ENCODE measurements at regions not wholly inside any gene's neighbourhood (a gene's known extent, or its start where the extent isn't known, plus 50 kb on each side); places are given as distances from the start of the nearest gene placed in this dataset.

DNA sequence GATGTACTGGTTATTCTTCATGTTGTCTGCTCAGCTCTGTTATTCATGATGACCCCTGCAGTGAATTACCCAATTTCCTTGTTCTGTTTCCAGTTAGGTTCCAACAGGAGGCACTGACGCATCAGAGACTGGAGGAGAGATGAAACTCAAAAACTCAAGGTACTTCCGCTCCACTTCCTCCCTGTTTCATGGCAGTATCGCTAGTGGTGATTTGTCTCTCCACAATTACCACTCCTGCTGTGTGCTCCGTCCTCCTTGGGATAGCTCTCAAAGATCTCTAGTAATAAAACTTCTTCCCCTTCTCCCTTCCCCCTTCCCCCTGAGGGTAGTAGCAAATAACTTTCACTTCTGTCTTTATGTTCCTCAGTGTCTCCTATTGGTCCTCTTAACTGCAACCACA is 107.4 kb upstream of the ABCB5 start:
- TF ChIP-seq, protein P1, sequence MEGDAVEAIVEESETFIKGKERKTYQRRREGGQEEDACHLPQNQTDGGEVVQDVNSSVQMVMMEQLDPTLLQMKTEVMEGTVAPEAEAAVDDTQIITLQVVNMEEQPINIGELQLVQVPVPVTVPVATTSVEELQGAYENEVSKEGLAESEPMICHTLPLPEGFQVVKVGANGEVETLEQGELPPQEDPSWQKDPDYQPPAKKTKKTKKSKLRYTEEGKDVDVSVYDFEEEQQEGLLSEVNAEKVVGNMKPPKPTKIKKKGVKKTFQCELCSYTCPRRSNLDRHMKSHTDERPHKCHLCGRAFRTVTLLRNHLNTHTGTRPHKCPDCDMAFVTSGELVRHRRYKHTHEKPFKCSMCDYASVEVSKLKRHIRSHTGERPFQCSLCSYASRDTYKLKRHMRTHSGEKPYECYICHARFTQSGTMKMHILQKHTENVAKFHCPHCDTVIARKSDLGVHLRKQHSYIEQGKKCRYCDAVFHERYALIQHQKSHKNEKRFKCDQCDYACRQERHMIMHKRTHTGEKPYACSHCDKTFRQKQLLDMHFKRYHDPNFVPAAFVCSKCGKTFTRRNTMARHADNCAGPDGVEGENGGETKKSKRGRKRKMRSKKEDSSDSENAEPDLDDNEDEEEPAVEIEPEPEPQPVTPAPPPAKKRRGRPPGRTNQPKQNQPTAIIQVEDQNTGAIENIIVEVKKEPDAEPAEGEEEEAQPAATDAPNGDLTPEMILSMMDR (IDR thresholded peaks at IDR 0.05; ENCODE audit: low read depth, low read length) = peak; percentile 26
- TF ChIP-seq EZH2phosphoT487 (IDR thresholded peaks at IDR 0.05; ENCODE audit: low read depth) = no peak
- H3K4me1 ChIP-seq (ENCODE audit: low read length) = peaks cover 12% of the 10 kb centered on the region
- 0 out of 2 replicates have a peak, but pooled peaks cover 4% of the 10 kb centered on the region for H3K27me3 ChIP-seq (ENCODE audit: low read depth, low read length)
- H2AFZ ChIP-seq (ENCODE audit: low read depth, low read length) = peak overlapping the region; percentile 14; the same call in 1 of the 2 replicates
- no peak overlapping the region for H3K9ac ChIP-seq (ENCODE audit: low read length)
- H3K4me3 ChIP-seq (ENCODE audit: low read length) = peak overlapping the region; percentile 58
- no peaks in the 10 kb centered on the region for H3K36me3 ChIP-seq (replicated peaks; ENCODE audit: low read depth, low read length)
- H3K27ac ChIP-seq (ENCODE audit: low read length) = no peak overlapping the region
- H3K9me3 ChIP-seq (ENCODE audit: insufficient read depth, low read length) = no peaks in the 10 kb centered on the region
- H3K79me2 ChIP-seq (ENCODE audit: low read length) = no peaks in the 10 kb centered on the region
- H4K20me1 ChIP-seq (ENCODE audit: insufficient read depth, low read length) = no peaks in the 10 kb centered on the region
- H3K4me2 ChIP-seq (ENCODE audit: low read length) = peak overlapping the region; percentile 74

DNA sequence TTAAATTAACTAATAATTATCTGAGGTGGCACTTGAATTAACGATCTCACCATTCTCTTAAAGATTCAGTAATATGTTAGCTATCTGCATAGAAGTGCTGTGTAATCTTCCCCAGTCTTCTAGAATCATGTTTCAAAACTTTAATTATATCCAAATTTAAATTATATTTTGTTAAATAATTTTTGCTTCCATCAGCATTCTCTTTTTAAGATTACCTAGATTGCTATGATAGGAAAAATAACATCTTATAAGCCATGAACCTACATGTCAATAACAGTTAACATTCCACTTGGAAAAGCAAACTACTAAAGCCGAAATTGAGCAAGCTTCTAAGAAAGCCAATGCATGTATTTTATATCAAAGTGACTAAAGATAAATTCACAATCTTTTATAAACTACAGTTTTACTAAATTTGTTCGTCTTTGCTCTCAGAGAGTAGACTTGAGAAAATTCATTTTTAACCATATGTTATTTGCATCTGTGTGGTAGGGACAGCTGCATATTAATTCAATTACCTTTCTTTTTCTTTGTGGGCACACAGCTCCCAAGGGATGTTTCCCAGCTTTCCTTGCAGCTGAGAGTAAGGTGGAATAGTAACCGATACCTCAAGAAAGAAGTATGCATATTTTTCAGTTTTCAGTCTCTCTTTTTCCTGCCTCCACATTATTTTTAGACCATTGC is 105.4 kb upstream of the ABCB5 start:
- Histone ChIP-seq H3K9me3 (ENCODE audit: insufficient read depth, low read length) (no peaks in the 10 kb centered on the region), H3K4me2 (ENCODE audit: low read length) (no peak overlapping the region), H3K27me3 (ENCODE audit: low read depth, low read length) (0 out of 2 replicates have a peak, but pooled peaks cover 4% of the 10 kb centered on the region), H3K79me2 (ENCODE audit: low read length) (no peaks in the 10 kb centered on the region), H2AFZ (ENCODE audit: low read depth, low read length) (no peak overlapping the region), H3K4me3 (ENCODE audit: low read length) (no peak overlapping the region), H3K36me3 (replicated peaks; ENCODE audit: low read depth, low read length) (no peaks in the 10 kb centered on the region), H3K27ac (ENCODE audit: low read length) (no peak overlapping the region), H3K9ac (ENCODE audit: low read length) (no peak overlapping the region), H4K20me1 (ENCODE audit: insufficient read depth, low read length) (no peaks in the 10 kb centered on the region), H3K4me1 (ENCODE audit: low read length) (peaks cover 20% of the 10 kb centered on the region)
- TF ChIP-seq EZH2phosphoT487 (IDR thresholded peaks at IDR 0.05; ENCODE audit: low read depth) = no peak
- TF ChIP-seq, protein P1 (IDR thresholded peaks at IDR 0.05; ENCODE audit: low read depth, low read length) = no peak

DNA sequence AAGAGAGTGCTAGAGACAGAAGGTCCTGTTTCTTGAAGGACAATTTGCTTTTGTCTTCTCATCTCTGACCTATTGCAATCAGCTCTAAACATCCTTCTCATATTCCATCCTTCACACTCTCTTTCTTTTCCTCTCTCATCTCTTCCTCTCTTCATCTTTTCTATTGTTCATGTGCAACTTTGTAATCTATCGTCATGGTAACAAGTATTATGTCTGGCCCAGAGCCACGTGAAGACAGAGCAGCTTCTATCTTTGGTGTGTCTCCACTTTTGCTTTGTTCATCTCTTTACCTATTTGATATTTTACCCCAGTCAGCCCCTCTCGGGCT is 104.9 kb upstream of the ABCB5 start:
- H3K9ac ChIP-seq (ENCODE audit: low read length) = no peak overlapping the region
- no peak overlapping the region for H2AFZ ChIP-seq (ENCODE audit: low read depth, low read length)
- H3K27me3 ChIP-seq (ENCODE audit: low read depth, low read length) = 0 out of 2 replicates have a peak, but pooled peaks cover 4% of the 10 kb centered on the region
- no peak overlapping the region for H3K4me3 ChIP-seq (ENCODE audit: low read length)
- no peaks in the 10 kb centered on the region for H3K79me2 ChIP-seq (ENCODE audit: low read length)
- H3K27ac ChIP-seq (ENCODE audit: low read length) = no peak overlapping the region
- no peak for TF ChIP-seq EZH2phosphoT487 (IDR thresholded peaks at IDR 0.05; ENCODE audit: low read depth)
- TF ChIP-seq, protein P1 (IDR thresholded peaks at IDR 0.05; ENCODE audit: low read depth, low read length) = no peak
- H4K20me1 ChIP-seq (ENCODE audit: insufficient read depth, low read length) = no peaks in the 10 kb centered on the region
- no peaks in the 10 kb centered on the region for H3K36me3 ChIP-seq (replicated peaks; ENCODE audit: low read depth, low read length)
- no peak overlapping the region for H3K4me2 ChIP-seq (ENCODE audit: low read length)
- peaks cover 20% of the 10 kb centered on the region for H3K4me1 ChIP-seq (ENCODE audit: low read length)
- H3K9me3 ChIP-seq (ENCODE audit: insufficient read depth, low read length) = no peaks in the 10 kb centered on the region

DNA sequence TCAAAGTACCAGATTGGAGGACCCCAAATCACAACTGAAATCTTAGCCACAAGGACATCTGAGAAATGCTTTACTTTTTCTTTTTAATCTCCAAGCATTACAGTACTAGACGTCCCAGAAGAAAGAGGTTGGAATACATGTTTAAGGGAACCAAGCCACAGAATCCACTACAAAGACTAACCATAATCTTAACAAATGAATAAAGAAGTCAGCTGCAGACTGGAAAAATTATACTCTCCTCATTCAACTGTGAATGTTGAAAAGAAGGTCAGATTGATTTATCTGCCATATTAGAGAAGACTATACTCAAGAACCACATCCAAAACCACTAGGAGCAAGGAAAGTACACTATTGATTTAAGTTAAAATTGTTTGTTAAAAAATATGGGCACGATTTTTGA is 102.1 kb upstream of the ABCB5 start:
- Histone ChIP-seq H2AFZ (ENCODE audit: low read depth, low read length) (no peak overlapping the region), H3K27ac (ENCODE audit: low read length) (no peak overlapping the region), H3K27me3 (ENCODE audit: low read depth, low read length) (0 out of 2 replicates have a peak, but pooled peaks cover 4% of the 10 kb centered on the region), H3K36me3 (replicated peaks; ENCODE audit: low read depth, low read length) (no peaks in the 10 kb centered on the region), H3K4me2 (ENCODE audit: low read length) (no peak overlapping the region), H3K4me1 (ENCODE audit: low read length) (peaks cover 12% of the 10 kb centered on the region), H3K79me2 (ENCODE audit: low read length) (no peaks in the 10 kb centered on the region), H3K9ac (ENCODE audit: low read length) (no peak overlapping the region), H4K20me1 (ENCODE audit: insufficient read depth, low read length) (no peaks in the 10 kb centered on the region), H3K9me3 (ENCODE audit: insufficient read depth, low read length) (no peaks in the 10 kb centered on the region), H3K4me3 (ENCODE audit: low read length) (no peak overlapping the region)
- TF ChIP-seq, protein P1 (IDR thresholded peaks at IDR 0.05; ENCODE audit: low read depth, low read length) = no peak
- TF ChIP-seq EZH2phosphoT487 (IDR thresholded peaks at IDR 0.05; ENCODE audit: low read depth) = no peak
